RKO (cell line): ENCODE measurements at regions not wholly inside any gene's neighbourhood (a gene's known extent, or its start where the extent isn't known, plus 50 kb on each side); places are given as distances from the start of the nearest gene placed in this dataset.
"Not testable (repeated sequence)": the region's sequence is repeated elsewhere in the genome, so short reads cannot be mapped to it uniquely, and the experiment has no call there.

Experiments used
- DNase-seq: peaks from one replicate; pipeline ENCODE4 v3.0.0-alpha.2; 2016; ENCODE audit warnings: low spot score

DNA sequence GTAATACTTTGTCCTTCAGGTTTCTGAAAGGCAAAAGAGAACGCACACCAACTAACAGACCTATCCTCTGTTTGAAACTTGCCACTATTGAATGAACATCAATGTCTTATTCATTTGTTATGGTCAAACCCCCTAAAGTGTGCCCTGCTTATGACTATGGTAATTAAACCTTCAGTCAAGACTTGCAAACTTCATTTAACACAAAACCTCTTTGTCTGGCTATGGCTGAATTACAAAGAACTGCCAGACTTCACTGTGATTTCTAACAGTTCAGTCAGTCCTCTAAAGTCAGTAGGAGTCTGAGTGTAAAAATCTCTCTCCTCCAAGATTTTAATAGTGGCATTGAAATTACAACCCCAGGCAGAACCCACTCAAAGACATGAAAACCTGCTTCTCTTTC, 702.5 kb upstream of the LRRN3 start:
- no peak for DNase-seq

DNA sequence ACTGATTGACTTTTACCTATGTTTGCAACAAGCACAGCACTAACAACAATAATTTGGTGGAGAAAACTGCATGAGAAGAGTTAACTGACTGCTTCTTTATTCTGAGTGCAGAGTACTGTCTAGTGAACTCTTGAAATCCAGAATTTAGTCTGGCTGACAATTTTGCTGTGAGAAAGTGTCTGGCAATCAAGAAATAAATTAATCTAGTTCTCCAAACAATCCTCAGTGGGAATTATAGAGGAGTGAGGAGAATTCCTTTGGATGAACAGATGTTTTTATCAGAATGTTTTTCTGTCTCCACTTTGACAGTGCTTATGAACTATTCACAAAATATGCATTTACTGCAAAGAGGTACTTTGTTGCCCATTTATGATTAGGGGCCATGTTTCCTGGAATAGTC, 694.9 kb upstream of the LRRN3 start:
- no peak for DNase-seq

DNA sequence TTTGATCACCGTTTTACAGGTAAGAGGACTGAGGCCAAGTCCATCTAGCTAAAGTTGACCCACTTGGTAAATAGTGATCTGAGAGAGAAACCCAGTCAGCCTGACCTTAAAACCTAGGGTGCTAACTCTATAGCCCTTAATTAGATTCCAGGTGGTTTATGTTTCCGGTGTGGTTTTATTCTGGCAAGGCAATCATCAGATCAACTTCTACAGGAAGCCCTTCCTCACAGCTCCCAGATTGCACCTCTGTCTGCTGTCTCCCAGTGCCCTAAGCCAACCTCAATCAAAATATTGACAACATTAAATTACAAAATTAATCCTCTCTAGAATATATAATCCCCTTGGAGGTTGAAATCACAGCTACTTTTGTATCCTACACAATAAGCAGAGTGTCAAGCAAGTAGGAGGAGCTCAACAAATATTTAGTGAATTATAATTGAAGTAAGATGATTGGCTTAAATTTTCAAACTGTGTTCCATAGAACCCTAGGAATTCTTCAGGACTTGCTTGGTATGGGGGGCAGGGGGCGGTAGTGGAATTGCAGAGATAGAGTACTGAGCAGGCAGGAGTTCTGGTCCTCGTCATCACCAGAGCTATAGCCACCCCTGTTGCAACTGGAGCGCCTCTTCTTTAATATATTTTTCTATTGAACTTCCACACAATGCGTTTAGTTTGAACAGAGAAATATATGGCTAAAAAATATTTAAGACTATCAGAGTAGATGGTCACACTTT, 692.8 kb upstream of the LRRN3 start:
- DNase-seq = no peak

DNA sequence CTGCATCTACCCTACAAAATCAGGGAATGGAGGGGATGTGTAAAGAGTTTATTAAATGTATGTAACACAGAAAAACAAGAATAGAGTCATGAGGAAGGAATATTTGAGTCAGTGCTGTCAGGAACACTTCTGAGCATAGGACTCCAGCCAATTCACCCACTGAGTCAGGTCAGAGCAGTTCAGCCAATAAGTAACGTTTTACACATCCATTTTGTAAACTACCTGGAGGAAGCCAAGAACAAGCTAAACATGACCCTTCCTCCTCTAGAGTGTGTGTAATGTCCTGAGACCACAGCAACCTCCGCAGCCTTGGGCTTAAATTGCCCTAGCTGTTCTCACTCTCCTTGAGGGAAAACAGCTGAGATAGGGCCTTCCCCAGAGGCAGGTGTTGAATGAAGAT, 691.5 kb upstream of the LRRN3 start:
- no peak for DNase-seq

DNA sequence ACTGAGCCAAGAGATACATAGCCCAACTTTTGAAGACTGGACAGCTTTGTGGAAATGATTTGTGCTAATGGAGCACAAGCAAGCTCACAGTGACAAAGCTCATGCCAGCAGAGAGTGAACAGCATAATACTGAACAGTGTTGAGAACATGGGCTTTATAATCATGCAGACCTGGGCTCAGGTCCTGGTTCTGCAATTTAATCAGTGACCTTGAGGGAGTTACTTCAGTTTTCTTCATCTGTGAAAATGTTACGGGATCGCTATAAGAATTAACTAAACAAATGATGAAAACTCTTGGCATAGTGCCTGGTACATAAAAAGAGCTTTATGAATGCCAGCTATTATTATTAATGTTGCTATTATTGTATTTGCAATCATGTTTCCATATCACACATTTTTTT, 690.5 kb upstream of the LRRN3 start:
- no peak for DNase-seq

DNA sequence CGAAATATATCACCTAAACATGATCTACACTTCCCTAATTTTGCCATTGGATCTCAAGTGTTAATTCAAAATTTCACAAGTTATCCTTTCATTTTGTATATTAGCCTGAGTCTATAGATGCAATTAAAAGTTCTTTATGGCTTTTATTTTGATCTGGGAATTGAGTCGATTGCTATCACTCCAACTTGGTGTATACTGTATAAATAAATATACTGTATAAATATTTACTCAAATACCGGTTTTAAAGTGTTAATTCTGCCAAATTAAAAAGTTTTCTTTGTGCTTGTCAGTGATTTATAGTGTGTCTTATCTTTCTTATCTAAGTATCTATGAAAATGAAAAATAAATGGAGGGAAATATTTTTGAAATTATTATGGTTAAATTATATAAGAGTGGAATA, 683.7 kb upstream of the LRRN3 start:
- DNase-seq = no peak

DNA sequence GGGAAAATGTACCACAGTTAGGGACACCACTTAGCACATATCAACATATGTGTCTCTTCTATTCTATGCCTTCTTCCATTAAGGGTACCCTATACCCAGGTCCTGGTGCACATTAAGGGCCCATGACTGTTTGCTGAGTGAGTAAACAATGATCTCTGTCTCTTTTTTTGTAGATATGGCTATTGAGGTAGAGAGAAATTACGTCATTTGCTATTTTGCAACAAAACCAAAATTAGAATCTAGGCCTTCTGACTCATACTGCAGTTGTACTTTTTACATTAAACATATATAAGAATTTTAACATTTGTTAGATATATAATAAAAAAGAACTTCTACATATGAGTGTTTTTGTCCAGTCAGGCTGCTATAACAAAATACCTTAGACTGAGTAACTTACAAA, 683.2 kb upstream of the LRRN3 start:
- DNase-seq = no peak

DNA sequence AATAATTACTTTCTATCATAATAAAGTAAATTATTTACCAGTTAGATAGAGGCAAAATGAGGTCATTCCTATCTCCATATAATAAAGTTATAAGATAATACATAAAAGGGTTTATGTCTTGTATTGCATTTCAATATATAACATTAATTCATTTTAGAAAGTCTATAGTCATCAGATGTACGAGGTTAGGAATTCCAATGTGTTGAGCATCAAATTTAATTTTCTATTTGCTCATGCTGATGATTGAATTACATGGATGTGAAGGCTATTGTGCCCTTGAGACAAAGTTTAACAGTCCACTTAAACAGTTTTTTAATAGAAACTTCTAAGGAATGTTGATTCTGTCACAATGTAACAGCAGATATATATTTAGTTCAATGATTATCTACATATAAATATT, 678.3 kb upstream of the LRRN3 start:
- no peak for DNase-seq

DNA sequence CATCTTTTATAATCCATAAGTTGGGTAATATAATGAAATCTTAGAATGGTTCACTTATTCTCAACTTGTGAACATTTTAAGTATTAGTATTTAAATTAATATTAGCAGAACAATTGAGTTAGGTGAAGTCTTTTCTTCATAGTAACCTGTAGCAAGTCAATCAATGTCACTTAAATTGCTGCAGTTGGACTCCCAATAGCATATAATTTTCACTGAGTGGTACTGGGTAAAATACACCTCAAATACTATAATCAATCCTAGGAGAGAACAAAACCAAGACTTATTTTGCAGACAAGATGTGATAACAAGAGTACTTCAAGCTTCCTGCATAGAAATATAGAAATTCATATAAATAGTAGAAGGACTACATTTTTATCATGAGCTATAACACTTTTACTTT, 677.9 kb upstream of the LRRN3 start:
- no peak for DNase-seq

DNA sequence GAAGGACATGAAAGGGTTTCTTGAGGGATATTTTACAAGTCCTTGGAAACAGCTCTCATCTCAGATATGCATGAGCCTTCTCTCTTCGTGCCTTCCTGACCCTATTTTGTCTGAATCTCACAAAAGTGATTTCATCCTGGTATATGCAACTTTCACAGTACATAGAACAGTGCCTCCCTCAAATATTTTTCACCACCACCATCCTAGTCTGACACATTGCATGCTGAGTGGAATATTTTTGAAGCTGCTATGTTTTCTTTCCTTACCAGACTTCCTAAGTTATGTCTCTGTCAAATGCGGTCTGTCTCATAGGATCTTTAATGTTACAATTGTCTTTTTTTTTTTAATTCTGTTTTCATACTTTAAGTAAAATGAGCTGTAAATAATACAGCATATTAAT, 673.3 kb upstream of the LRRN3 start:
- no peak for DNase-seq

DNA sequence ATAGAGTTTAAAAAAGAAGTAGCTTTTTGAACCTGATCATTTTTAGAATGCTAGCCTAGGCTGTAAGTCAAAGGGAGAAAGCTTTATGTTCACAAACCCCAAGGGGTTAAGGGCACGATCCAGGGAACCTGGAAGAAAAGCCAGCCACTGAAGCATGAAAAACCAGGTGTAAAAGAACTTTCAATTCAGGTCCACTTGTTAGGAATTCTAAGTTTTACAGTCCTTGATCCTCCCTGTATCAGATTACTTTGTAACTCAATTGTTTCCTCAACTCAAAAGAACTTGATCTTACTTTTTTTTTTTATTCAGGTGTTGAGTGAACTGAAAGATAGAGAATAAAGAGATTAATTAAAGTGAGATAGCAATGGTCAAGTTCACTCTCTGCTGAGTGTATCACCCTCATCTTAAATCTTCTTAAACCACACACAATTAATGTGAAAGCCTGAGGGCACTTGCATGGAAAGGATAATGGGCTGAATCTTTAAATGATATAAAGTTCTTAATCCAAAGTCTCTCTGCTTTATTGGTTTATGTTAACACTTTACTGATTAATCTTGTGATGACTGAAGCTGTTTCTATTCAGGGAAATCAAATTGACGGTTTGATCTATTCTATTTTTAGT, 672.2 kb upstream of the LRRN3 start:
- no peak for DNase-seq

DNA sequence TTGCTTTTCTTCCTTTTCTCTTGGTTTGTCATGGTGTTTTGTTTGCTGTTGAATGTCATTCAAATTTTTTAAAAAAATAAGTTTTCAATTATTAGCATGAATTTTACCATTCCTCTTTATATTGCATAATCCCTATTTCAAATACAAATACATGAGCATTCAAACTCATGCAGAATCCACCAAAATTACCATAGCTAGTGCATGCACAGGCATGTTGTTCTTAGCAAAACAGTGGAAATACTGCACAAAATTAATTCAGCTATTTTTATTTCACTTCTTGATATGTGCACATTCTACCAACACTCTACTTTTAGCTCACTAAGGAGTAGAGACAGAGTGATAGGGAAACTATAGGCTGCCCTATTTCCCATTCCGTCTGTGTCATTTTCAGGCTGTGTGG, 670.1 kb upstream of the LRRN3 start:
- no peak for DNase-seq

DNA sequence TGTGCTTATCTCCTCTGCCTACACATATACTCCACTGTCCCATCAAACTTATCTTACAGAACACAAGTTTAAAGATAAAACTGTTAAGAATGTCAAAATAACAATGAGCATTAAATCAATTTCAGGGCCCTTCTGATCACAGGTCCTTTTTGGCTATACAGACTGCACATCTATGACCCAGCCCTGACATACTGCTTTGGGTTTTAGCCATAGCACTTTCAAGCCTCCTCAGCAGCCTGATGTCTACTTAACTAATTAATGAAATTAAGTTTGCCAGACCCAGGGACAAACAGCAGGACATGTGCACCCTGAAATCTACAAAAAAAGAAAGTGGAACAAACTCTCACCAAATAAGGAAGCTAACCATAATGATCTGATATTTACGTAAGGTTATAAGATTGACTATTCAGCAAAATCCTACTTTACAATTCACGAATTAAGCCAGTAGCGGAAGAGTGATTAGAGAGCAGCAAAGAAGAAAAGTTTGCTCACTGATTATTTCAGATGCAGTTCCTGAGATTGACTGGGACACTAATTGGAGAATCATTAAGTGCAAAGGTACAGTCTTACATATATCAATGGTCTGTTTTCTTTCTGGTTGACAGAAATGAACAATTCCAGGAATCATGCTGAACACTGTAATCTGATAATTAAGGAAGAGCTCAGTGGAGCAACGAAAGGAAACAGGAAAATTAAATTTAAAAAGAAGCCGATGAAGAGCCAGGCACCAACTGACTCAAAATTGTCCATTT, 669.3 kb upstream of the LRRN3 start:
- DNase-seq = no peak

DNA sequence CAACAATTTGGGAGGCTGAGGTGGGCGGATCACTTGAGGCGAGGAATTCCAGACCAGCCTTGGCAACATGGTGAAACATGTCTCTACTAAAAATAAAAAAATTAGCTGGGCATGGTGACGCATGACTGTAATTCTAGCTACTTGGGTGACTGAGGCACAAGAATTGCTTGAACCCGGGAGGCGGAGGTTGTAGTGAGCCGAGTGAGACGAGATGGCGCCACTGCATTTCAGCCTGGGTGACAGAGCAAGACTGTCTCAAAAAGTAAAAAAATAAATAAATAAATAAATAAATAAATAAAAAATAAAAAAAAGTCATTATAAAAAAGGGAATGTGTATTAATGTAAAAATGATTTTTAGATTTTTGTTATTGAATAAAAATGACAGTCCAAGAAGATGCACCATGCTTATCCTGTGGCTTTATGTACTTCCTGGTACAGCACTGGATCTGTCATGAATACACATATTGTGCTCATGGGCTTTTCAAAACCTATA, 658.8 kb upstream of the LRRN3 start:
- no peak for DNase-seq

DNA sequence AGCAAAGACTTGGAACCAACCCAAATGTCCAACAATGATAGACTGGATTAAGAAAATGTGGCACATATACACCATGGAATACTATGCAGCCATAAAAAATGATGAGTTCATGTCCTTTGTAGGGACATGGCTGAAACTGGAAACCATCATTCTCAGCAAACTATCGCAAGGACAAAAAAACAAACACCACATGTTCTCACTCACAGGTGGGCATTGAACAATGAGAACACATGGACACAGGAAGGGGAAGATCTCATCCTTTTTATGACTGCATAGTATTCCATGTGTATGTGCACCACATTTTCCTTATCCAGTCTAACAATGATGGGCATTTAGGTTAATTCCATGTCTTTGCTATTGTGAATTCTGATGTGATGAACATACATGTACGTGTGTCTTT, 652.0 kb upstream of the LRRN3 start:
- not testable (repeated sequence) for DNase-seq

DNA sequence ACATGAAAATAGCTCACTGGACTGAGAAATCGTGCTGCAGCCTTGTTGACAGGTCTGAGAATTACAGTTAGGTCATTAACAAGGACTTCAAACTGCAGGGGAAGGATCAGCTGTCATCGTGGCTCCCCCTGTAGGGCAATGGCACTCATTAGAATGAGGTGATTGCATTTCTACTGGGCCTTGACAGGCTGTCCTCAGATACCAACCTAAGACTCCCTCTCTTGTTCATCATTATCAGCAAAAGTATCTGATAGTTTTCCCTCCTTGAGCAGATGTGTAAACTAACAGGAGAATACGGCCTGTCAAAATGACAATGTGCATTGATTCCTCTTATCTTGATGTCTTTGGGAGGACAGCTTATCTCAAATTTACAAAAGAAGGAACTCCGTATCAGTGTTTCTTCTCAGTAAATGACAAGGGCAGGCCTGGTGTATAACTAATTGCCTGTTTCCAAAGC, 648.5 kb upstream of the LRRN3 start:
- DNase-seq = peak; percentile 84

DNA sequence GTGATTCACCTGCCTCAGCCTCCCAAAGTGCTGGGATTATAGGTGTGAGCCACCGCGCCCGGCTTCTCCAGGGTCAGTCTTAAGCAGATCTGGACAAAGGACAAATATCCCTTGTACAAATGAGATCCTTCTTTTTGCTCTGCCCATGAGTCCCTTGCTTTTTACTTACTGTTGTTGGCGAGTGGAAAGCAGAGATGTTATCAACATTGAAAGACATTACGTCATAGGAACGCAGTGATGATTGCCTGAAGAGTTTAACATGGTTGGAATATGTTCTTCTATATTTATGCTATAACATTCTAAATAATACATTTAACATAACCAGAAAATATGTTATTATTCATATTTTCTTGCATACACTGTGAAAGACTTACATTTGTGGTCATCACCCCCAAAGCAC, 644.3 kb upstream of the LRRN3 start:
- DNase-seq = no peak

DNA sequence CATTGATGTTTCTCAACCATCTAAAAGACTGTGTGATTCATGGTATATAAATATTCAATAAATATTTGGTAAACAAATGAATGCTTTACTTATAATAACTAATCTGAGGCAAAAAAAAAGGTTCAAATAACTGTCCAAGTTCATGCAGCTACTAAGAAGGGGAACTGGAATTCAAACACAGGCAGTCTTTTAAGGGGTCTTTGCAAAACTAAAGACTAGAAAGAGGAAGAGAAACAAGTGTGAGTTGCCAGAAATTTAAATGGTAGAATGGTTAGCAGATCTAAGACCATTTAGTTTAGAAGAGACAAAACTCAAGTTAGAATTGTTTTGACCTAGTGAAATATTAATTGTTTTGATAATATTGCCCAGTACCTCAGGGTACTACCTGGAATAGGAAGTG, 642.0 kb upstream of the LRRN3 start:
- no peak for DNase-seq

DNA sequence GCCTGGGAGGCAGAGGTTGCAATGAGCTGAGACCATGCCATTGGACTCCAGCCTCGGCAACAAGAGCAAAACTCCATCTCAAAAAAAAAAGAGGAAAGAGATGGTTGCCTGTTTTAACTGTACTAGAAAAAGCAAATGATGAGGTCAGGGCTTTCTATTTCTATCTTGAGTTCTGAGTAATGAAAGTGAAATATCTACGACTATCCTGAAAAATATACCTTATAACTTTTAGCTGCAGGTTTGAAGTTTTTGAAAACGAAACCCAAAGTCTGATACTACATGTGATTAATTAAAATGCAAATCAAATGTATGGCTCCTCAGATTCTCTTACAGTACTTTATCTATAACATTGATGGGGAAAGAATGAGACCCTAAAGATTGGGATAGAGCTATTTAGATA, 636.2 kb upstream of the LRRN3 start:
- DNase-seq = no peak

DNA sequence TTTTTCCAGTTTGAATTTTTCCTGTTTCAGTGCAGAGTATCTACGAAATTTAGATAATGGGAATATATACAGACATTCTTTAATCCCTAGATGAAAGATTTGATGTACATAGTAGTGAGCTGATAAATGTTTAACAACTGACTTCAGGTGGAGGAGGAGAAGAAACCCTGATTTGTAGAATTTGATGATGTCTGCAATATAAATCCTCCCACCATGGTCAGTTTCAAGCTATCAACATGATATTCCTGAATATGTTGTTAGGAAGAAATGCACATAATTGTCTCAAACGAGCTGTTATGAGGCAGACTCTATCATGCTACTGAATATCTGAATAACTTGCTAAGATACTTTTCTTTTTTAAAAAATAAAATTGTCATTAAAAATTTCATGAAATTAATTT, 629.3 kb upstream of the LRRN3 start:
- DNase-seq = no peak

DNA sequence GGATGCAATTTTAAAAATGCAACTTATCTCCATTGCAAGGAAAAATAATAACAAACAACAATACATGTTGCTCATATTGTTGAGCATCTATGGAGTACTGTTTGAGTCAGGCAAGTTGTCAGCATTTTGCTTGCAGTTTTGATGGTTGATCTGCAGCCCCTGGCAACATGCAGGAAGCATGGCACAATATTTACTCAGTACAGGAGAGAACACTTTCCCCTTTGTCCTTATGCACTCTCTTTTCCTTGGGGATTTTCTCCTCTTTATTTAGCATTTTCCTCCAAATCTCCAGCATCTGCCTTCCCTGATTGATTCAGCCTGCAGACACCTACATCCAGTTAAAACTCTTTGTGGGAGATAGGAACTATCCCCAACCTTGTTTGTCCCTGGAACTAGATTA, 620.5 kb upstream of the LRRN3 start:
- DNase-seq = no peak

DNA sequence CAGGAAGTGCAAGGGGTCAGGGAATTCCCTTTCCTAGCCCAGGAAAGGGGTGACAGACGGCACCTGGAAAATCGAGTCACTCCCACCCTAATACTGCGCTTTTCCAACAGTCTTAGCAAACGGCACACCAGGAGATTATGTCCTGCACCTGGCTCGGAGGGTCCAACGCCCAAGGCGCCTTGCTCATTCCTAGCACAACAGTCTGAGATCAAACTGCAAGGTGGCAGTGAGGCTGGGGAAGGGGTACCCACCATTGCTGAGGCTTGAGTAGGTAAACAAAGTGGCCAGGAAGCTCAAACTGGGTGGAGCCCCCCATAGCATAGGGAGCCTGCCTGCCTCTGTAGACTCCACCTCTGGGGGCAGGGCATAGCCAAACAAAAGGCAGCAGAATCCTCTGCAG, 618.5 kb upstream of the LRRN3 start:
- not testable (repeated sequence) for DNase-seq

DNA sequence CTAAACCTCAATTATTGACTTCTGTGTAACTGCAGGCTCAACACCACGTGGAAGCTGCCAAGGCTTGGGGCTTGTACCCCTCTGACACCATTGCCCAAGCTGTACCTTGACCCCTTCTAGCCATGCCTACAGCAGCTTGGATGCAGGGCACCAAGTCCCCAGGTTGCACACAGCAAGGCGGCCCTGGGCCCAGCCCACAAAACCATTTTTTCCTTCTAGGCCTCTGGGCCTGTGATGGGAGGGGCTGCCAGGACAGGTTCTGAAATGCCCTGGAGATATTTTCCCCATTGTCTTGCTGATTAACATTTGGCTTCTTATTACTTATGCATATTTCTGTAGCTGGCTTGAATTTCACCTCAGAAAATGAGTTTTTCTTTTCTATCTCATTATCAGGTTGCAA, 610.0 kb upstream of the LRRN3 start:
- no peak for DNase-seq
